HL-60/S4 treated with phorbol 12-myristate 13-acetate at 8.2 ng/mL for 4 days and 3 days (cell line): ENCODE measurements at regions not wholly inside any gene's neighbourhood (a gene's known extent, or its start where the extent isn't known, plus 50 kb on each side); places are given as distances from the start of the nearest gene placed in this dataset.
"Not testable (repeated sequence)": the region's sequence is repeated elsewhere in the genome, so short reads cannot be mapped to it uniquely, and the experiment has no call there.

ENCODE experiments used
- in situ Hi-C: fragments of 300-500 bp; cut with MboI; formaldehyde crosslinking; loops from 2 replicates; pipeline ENCODE4 v1.15.0; 2022; ENCODE audit warnings: low sequenced_read_pairs

DNA sequence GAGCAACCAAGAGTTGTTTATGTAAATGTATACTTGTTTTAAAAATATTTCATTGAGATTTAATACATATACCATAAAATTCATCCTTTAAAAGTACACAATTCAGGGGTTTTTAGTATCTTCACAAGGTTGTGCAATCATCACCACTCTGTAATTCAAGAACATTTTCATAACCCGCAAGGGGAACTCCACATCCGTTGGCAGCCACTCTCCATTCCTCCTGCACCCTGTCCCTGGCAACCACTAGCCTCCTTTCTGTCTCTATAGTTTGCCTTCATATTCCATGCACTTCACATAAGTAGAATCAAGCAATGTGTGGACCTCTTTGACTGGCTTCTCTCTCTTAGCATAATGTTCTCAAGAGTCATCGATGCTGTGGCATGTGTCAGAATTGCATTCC, 104.2 kb upstream of the PDE10A start:
- in situ Hi-C loops: no loop called here

DNA sequence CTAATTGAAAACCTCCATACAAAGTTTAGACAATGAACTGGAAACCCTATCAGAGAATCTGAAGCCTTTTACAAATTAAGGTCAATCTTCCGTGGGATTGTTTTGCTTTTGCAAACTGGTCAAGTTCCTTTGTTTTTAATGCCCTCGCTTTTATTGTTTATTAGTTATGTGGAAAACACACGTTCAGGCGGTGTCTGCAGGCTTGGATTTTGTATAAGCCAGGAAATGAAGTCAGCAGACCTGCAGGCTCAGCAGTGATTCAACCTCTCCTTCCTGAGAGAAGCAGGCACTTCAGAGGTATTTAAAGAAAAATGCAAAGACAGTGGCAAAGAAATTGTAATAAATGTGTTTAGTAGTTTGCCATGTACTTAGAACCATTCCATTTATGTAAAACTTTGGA, 103.4 kb upstream of the PDE10A start:
- in situ Hi-C loops: no loop called here

DNA sequence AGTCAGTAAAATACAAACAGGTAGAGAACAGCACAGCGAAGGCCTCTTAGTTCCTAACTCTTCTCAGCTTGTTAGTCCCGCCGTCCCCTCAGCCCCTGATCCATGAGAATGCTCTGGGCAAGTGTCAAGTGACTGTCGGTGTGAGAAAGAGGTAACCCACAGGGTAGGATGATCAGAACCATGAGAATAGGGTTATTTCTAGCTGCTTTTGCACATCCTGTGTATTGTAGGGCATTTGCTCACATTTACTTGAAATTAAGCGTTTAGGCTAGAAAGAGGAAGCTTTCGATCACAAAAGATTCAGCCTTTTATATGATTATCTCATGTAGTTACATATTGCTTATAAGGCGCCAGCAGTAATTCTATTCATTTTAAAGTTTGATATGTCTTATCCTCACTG, 103.0 kb upstream of the PDE10A start:
- in situ Hi-C loops: no loop called here

DNA sequence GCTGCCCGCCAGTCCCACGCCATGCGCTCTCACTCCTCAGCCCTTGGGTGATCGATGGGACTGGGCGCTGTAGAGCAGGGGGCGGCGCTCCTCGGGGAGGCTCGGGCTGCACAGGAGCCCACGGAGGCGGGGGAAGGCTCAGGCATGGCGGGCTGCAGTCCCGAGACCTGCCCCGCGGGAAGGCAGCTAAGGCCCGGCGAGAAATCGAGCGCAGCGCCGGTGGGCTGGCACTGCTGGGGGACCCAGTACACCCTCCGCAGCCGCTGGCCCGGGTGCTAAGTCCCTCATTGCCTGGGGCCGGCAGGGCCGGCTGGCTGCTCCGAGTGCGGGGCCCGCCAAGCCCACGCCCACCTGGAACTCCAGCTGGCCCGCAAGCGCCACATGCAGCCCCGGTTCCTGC, 102.2 kb upstream of the PDE10A start:
- in situ Hi-C loops: not testable (repeated sequence)

DNA sequence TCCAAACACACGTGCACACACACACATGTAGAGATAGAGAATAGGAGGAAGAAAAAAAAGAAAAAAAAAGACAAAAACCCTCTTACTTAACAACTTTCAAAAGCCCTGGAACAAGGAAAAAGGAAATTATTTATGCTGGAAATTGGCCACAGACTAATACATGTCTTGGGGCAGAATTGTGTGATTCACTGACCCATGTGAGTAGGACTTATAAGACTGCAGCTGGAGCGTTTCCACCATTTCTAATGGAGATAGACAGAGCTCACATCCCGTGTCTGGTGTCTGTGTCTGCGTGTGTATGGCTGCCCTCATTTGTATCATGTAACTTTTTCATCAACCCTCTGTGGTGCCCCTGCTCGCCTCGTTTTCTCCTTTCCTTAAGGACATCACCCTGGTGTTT, 99.8 kb upstream of the PDE10A start:
- in situ Hi-C loops: no loop called here

DNA sequence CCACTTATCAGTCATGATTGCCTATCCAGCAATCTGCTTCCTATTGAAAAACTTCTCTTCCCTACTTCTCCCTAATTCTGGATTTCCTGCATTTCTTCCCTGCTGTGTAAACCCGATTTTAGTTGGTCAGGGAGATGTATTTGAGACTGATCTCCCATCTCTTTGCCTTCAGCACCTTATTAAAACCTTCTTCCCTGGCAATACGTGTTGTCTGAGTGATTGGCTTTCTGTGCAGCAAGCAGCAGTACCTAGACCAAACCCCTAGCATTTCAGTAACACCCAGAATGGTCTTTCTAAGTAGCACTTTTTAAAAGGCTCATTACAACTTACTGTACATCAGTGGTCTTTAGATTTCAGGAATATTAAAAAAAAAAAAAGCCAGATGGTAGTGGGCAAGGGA, 99.1 kb upstream of the PDE10A start:
- in situ Hi-C loops: no loop called here

DNA sequence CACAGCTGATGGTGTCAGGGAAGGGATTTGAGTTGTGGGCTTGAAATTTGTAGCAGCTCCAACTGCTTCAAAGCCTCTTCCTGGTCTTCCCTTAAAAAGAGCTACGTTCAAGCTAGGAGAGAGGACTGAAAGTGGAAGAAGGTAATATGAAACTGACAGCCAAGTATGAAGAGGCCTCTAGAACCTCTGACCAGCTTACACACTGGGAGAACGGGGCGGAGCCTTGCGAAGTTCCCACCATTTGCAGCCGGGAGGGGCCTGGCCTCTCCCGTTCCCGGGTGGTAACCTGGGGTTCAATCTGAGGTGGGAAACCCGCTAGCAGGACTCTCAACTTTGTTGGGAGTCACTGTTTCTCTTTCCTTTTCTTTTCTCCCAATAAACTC, 97.8 kb upstream of the PDE10A start:
- in situ Hi-C loops: no loop called here

DNA sequence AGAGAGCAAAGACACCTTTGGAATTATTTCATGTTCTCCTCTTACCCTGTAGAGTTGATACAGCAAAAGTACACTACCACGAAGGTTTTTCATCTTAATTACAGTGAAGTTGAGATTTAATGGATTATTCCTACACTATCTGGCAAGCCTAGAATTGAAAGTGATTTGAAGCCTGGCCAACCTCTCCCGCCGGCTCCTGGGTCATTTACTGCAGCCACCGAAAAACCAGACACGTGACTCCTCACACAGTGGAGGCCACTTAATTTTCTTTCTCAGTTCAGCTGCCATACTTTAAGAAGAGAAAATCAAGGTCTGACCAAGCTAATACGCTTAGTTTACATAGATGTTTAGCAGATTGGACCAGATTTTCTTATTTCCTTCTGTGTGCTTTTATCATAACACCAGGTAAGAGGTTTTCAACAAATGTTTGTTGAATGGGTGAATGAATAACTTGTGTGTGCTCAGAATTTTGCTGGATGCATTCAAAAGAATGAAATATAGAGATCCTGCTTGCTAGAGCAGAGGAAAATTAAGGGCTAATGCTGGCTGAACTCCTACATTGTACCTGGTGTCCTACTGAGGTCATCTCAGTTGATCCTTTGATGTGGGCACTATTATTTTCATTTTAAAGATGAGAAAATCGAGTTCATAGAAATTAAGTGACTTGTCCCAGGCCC, 97.2 kb upstream of the PDE10A start:
- in situ Hi-C loops: no loop called here

DNA sequence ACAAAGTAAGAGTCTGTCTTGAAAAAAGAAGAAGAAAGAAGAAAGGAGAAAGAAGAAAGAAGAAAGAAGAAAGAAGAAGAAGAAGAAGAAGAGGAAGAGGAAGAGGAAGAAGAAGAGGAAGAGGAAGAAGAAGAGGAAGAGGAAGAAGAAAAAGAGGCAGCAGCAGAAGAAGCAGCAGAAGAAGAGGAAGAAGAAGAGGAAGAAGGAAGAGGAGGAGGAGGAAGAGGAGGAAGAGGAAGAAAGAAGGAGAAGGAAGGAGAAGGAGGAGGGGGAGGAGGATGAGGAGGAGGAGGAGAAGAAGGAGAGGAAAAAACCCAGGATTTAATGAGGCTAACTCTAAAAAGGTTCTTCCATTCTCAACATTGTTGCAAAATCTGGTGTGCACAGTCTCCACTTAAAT, 95.4 kb upstream of the PDE10A start:
- in situ Hi-C loops: no loop called here

DNA sequence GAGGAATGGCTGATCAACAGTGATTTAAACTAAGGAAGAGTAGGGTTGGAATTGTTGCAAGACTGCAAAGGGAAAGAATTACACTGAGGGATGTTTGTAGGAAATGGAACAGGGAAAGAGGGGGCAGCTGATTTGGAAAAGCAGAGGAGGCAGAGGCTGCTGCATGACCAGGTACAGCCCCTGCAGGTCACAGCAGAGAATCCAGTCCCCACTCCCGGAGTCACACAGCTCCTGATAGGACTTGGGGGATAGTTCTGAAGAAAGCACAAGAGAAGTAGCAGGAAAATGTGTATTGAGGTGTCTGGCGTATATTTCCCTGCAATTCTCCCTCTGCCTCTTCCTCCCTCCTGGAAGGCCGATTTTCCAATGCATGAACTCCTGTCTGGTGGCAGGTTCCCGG, 92.5 kb upstream of the PDE10A start:
- in situ Hi-C loops: no loop called here

DNA sequence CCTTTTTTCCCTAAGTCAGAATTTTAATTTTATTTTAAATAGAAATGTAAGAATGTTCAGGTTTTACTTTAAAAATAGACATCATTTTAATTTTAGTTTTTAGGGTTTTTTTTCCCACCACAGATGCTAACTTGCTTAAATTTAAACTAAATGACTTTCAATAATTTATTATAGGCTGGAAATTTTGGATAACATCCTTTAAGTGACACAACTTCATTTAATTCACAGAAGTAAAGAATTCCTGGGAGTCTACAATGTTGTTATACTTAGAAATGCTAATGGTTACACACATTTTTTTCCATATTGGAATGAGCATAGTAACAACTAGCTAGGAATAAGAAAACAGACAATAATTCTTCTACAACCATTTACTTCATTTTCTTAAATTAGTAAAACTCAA, 90.5 kb upstream of the PDE10A start:
- in situ Hi-C loops: no loop called here

DNA sequence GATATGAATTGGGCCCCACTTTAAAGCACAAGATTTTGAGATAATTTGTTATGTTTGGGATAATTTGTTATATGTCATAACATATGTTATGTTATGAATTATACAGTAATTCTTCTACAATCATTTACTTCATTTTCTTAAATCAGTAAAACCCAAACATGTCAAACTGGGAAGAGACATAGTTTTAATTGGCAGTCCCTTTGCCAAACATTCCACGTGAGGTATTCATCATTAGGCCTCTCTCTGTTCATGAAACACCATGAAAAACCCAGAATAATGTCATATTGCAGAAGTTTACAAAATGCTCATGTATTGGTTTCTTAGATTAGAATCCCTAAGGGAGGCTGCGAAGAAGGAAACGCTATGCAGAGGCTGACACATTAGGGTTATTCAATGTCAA, 89.4 kb upstream of the PDE10A start:
- in situ Hi-C loops: no loop called here

DNA sequence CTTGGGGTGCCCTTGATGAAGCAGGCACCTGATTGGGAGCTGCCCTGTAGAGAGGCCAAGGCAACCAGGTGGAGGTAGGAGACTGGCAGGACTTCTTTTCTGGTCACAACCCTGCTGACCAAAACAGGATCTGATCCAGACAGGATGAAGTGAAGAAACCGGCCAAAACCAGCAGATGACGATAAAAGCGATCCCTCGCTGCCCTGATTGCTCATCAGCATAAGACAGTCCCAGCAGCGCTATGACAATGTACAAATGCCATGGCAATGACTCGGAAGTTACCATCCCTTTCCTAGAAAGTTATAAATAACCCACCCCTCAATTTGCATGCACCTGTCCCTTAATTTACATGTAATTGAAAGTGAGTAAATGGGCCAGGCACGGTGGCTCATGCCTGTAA, 88.4 kb upstream of the PDE10A start:
- in situ Hi-C loops: no loop called here

DNA sequence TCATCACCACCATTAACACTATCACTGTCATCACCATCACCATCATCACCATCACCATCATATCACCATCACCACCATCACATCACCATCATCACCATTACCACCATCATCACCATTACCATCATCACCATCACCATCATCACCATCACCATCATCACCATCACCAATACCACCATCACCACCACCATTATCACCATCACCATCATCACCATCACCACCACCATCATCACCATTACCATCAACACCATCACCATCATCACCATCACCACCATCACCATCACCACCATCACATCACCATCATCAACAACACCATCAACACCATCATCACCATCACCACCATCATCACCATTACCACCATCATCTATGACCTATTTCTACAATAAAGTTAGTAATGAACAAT, 86.1 kb upstream of the PDE10A start:
- in situ Hi-C loops: no loop called here

DNA sequence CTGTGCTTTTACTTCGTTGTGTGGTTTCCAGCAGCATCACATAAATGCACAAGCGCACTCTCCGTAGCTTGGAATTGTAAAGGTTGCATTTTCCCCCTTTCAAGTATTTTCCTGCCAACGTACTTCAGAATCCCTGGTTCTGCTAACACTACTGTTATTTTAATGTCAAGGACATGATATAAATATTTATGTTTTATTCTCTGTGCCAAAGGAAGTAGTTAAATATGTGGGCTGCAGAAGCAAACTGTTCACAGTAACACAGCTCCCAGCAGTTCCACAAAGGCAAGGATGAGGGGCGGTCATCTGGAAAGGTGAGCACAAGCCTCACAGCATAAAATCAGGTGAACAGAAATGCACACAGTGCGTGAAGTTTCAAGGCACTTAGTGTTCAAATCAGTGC, 85.3 kb upstream of the PDE10A start:
- in situ Hi-C loops: no loop called here

DNA sequence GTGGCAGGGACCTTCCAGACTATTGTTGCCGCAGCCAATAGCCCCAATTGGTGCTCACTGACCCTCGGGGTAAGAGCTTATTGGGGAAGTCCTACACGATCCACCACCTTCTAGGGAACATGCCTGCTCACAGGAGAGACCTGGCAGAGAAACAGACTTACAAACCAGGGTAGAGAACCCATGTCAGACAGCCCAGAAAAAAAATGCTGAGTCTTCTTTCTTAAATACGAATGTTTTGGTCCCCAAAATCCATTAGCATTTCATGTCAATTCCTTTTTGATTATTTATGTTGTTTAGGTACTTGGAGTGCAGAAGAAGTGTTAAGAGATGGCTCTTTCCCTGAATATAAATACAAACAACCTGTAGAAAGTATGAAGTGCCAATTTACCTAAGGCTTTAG, 84.9 kb upstream of the PDE10A start:
- in situ Hi-C loops: no loop called here

DNA sequence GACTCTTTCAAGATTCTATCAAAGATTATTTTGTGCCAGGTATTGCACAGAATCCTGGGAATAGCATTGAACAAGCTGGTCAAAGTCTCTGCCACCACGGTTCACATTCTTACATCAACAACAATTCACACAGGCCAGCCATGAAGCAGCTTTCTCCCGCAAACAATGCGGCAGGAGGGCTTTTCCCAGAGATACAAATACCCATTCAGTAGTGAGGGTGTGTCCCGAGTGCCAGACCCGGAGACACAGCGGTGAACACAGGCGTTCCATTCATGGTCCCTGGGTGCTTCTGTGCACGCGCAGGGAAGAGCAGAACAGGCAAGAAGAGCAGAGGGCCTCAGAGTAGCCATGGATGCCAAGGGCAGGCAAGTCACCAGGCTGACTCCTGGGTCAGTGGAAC, 83.3 kb upstream of the PDE10A start:
- in situ Hi-C loops: no loop called here

DNA sequence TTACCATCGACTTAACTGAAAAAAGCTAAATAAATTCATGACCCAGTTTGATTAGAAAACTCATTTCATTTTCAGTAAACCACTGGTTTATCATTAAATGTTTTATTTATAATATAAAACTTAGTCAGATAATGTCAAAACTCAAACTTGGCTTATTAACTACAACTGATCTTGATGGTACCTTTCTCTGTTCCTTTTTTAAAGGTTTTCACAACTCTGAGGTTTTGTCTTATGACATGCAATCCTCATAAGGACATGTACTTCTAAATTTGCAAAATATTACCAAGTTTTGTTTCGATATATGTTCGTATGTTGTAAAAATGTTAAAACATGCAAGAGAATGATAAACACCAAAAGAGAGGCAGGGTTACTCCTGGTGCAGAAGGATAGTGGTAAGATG, 82.5 kb upstream of the PDE10A start:
- in situ Hi-C loops: no loop called here

DNA sequence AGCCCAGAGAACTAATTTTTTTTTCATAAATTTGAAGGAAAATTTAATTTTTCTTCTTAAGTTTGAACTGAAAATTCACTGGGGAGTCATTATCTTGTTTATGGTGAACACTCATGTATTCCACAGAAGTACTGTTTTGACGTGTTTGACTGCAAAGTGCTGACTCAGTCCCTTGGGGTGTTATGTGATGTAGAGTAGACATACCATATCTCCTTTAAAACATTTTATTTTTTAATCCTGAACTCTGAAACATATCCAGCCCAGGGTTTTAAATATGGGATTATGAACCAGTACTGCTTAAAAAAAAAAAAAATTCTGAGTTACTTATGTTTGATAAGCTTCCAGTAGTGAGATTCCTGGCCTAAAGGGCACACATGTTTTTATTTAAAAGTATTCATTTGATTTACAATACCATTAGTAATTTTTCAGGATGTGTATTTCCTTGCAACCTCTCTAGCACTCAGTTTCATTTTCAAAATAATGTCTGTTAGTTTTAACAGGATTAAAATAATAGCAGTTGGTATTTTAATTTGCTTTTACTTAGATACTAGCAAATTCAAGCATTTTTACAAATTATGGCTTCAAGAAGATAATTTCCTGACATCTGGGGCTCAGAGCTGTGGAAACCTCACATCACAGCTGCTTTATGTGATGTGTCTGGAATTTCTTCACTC, 81.7 kb upstream of the PDE10A start:
- in situ Hi-C loops: no loop called here

DNA sequence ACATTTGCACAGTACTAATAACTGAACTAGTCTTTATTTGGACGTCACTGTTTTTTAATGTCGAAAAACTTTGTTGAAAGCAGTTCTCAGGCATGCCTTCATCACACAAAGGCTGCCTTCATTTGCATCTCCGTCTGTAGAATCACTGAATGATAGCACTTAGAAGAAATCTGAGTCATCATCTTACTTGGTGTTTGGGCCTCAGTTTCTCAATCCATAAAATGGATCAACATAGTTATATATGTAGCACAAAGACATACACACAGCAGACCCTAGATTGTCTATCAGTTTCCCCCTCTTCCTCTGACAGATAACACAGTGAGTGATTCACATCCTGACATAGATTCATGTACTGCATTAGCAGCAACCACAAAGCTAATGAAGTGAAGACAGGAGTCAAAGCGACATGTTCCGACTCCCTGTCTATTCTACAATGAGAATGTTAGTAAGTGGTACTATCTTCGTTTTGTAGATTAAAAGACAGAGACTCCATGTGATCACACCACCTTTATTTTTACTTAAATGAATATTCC, 80.4 kb upstream of the PDE10A start:
- in situ Hi-C loops: no loop called here

DNA sequence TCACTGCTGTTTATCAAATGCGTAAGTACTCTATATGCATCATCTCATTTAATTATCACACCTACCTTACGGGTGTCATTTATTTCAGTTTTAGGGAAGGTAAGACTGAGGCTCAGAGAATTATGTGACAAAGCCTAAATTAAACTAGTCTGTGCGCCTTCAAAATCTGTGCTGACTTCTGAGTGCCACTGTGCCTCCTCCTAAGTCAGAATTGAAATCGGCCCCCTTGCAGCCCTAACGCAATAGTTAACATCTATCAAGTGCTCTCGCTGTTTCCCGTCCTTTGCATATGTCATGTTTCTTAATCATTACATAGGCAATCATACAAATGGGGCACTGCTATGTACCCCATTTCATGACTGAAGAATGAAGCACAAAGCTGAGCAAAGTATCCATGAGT, 79.0 kb upstream of the PDE10A start:
- in situ Hi-C loops: no loop called here

DNA sequence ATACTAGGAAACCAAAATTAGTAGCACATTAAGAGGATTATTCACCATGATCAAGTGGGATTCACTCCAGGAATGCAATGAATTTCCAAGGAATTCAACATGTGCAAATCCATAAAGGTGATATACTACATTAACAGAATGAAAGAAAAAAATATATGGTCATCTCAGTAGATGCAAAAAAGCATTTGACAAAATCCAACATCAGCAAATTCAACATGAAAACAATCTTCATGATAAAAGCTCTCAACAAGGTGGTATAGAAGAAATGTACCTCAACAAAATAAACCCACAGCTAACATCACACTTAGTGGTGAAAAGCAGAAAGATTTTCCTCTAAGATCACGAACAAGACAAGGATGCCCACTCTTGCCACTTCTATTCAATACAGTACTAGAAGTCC, 74.4 kb upstream of the PDE10A start:
- in situ Hi-C loops: no loop called here

DNA sequence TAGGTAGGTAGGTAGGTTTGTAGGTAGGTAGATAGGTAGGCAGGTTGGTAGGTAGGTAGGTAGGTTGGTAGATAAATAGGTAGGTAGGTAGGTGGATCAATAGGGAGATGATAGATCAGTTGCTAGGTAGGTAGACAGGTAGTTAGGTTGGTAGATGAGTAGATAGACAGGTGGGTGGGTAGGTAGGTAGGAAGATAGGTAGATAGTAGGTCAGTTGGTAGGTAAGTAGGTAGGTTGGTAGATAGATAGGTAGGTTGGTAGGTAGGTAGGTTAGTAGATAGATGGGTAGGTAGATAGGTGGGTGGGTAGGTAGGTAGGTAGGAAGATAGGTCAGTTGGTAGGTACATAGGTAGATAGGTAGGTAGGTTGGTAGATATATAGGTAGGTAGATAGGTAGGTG, 72.0 kb upstream of the PDE10A start:
- in situ Hi-C loops: no loop called here
